ENCODE measurements at regions not wholly inside any gene's neighbourhood (a gene's known extent, or its start where the extent isn't known, plus 50 kb on each side); places are given as distances from the start of the nearest gene placed in this dataset.

DNA sequence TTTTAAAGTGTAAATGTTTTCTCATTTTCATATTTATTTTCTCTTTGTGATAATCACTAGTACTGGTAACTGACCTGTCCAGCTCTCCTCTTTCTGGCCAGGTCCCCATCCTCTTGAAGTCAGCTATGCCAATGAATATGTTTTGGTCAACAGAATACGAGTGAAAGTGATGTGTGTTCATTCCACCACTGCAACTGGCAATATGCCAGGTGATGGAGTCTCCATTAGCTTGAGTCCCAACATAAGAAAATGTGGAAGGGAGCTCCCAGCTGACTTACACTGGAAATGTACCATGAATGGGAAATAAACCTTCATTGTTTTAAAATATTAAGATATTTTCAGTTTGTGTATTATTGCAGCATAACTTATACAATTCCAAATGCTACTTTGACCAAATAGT lies 75.8 kb downstream of the CCDC34 start:
- no peak for DNase-seq

DNA sequence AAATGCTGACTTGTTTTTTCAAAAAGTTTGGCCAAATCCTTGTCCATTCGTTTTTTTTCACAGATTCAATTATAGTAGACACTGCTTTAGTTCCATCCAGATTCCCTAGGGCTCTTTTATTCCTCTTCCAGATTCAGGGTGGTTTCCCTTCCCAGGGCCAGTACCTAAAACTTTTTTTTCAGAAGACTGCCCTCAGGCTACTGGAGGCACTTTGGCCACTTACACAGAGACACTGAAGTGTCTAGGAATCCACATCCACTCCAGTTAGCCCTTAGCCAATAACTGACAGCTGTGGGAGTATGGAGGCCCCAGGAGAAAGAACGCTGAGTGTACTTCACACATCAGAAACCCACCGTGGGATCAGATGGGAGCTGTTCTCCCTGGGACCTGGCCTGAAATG lies 77.3 kb downstream of the CCDC34 start:
- no peak for DNase-seq

DNA sequence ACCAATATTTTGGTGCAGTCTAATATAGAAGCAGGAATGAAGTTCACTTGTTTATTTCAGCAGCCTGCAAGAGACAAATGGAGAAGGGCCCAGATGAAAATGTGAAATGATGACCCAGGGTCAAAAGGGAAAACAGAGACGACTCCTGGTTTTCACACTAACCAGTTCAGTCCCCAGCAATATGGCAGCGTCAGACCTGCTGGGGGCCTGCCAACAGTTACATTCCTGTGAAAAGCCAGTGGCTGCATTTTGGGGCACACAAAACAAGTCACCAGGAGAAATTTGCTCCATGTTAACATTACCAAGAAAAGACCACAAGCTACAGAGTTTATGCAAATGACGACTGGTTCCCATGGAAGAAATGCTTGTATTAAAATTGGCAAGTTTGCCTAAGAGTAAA lies 80.2 kb downstream of the CCDC34 start:
- no peak for DNase-seq

- DNase-seq, result no peak
These were observed 81.0 kb downstream of the CCDC34 start for GRCh38 chr11:27281740-27282590.

DNA sequence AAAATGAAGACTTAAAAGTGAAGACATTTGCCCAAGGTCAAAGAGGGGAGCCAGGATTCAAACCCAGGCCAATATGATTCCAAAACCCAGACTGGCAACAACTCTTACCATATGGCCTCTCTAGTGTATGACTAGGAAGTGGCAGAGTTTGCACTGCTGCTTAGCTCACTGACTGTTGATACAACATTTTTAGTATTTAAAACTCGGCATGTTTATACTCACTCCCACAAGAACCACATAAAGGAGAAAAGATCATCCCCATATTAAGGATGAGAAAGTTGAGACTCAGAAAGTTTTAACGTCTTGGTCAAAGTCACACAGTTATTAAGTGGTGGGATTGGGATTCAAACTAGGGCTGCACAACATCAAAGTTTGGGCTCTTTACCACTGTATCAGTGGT lies 81.7 kb downstream of the CCDC34 start:
- DNase-seq, result no peak

- DNase-seq, result no peak
These were observed 82.9 kb downstream of the CCDC34 start for GRCh38 chr11:27280140-27280539.

GRCh38 chr11:27279460-27279859 lies 83.6 kb downstream of the CCDC34 start:
- no peak for DNase-seq

DNA sequence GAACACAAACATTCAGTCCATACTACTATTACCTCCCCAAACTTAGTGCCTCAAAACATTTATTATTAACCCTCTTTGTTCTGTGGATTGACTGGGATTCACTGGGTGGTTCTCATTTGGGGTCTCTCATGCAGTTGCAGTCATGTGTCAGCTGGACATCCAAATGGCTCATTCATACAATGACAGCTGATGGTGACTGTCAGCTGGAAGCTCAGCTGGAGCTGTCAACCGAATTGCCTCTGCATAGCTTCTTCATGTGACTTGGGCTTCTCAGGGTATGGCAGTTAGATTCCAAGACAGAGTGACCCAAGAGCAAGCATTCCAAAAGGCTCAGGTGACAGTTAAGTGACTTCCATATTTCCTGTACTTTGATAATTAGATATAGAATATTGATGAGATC lies 85.2 kb downstream of the CCDC34 start:
- DNase-seq, result no peak

DNA sequence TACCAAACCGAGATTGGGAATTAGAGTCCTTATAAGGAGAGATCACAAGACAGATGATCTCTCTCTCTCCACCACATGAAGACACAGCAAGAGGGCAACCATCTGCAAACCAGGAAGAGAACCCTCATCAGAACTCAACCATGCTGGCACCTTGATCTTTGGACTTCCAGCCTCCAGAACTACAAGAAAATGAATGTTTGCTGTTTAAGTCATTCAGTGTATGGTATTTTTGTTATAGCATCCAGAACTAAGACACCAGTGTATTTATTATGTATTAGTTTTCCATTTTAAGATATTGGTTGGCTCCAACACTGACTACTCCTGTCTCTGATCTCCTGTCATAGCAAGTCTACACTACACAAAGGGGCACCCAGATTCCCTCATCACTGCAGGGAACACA lies 86.9 kb downstream of the CCDC34 start:
- DNase-seq, result no peak

DNA sequence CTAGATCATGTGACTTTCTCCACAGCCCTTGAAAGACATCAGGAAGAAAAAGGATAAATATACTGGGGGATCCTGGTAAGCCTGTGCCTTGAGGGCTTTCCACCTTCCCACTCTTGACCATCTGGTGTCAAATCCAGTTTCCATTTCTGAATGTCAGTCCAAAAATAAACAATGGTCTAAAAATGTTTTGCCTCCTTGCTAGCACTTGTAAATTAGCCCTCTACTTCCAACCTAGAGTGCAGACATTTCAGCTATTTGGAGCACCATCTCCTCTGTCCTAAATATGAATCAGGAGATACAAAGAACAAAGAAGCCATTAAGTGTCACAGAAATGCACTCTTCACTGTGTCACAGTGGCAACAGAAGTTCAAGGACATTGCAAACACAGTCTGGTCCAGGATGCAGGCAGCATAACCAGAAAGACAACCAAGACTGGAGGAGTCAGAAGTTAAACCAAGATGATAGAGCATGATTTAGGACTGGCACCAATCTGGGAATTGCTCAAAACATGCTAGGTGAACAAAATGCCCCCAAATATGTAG lies 88.1 kb downstream of the CCDC34 start:
- DNase-seq, result no peak

DNA sequence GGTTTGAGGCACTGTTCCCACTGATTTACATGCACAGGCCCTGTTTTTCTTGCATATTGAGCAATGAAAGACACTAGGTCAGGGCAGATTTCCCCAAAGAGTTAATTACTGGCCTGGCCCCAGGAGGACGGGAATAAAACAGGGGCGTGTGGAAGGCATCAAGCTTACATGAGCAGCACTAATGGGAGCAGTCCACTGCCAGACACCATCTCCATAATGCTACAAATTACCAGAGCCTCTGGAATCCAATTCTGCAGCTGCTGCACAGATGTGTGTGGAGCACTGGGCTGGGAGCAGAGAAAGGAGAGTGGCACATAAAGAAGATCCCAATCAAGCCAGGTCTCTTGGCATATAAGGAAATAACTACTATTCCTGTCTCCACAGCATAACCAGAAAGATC lies 96.9 kb downstream of the CCDC34 start:
- DNase-seq, result no peak

DNA sequence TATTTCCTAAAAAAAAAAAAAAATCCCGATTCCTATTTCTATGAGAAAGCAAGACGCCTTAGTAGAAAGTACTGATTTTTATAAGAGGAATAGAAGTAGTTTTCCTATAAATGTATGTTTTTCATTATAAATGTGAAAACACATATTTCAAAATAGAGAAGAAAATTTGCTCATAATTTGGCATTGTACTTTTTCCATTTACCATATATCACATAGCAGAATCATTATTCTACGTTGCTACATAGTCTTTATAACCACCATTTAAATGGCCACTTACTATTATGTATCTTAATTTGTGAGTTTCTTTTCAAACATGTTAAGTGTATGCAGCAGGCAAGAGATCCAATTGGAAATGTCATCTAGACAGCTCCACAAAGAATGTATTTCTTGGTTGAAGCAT lies 99.0 kb downstream of the CCDC34 start:
- DNase-seq, result no peak

DNA sequence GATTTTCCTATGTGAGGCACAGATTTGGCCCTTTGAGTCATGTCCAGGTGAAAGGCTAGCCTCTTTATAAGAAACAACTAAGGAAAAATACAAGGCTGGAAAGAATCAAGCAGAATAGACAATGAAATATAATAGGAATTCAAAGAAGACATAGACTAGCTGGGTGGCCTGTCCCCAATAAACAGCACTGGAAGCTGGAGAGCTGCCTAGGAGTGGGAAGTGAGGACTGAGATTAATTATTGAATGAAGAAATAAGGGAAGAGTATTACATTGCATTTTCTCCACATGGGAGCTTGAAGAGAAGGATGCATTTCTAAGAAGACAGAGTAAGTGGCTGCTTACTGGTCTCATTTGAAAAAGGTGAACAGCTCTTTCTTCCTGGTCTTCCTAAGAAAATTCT lies 100.0 kb downstream of the CCDC34 start:
- no peak for DNase-seq

DNA sequence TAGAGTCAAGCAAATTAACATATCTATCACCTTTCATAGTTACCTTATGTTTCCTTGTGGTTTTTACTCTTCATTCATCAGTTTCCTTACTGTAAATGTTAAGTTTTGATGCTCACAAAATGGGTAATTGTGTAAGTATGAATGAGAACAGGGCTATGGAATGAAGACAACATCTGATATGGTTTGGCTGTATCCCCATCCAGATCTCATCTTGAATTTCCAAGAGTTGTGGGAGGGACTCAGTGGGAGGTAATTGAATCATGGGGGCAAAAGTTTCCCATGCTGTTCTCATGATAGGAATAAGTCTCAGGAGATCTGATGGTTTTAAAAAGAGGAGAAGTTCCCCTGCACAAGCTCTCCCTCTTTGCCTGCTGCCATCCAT lies 107.6 kb downstream of the CCDC34 start:
- DNase-seq, result no peak

DNA sequence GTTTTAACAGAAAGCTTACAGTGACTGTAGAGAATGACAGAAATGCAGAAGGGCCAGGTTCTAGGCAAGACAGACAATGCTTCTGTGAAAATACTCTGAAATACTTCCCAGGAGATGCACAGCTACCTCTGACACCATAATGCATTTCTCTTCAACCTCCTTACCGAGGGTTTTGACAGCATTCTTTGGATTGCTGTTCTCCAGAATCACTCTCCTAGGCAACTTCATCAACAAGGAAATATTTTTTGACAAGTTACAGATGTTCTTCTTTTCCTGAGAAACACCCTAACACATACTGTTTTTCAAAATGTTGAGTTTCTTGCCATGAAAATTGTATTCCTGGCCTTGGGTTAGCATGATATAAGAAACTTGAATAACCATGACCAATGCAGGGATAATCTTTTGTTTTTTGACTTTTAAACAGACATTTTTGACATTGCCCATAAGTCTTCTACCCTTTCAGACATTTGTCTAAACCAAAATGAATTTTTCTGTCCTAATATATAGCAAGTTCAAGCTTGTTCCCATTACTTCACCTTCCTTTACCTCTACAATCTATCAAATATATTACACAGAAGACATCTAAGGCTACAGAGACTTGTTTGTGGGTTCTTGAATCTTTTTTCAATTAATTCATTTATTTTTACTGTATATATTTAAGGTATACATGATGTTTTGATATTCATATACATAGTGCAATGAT lies 108.1 kb downstream of the CCDC34 start:
- no peak for DNase-seq

DNA sequence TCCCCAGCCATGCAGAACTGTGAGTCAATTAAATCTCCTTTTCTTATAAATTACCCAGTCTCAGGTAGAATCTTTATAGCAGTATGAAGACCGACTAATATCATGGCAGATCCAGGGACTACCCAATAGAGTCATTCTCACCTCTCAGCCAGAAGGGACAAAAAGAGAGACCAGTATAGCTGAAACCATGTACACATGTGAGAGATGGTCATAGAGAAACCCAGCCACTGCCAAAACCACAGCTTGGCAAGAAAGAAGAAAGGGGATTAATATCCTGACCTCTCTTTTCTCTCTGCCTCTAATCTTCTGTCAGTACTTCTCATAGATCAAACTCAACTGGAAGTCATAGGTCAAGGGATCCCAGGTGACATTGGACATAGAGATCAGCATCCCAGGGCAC lies 109.8 kb downstream of the CCDC34 start:
- DNase-seq, result no peak

DNA sequence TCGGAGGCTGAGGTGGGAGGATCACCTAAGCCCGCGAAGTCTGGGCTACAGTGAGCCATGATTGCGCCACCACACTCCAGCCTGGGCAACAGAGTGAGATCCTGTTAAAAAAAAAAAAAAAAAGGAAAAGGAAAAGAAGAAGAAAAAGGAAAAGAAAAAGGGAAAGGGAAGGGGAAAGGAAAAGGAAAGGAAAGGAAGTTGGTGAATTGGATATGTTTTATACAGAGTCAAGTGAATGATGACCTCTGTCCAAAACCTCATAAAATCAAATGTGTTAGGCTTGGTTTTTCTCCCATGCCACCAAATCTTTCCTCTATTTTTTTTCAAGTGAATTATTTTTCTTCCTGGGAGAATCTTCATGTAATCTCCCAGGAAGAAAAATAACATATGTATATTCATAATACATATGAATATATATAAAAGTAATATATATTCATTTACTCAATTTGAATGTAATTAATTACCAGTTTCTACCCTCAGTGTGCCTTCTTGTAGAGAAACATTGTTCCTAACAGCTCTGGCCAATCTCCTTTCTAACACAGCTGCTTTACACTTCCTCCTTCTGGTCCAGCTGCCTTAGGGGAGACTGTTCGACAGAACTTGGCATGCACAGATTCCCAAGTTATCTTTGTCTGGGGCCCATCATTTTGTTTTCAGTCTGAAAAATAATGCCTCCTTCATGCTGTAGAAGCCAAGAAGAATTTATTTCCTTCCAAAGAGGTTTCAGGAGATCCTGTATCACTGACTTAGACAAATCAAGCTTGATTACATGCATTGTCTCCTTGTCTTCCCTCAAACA lies 111.9 kb downstream of the CCDC34 start:
- no peak for DNase-seq

GRCh38 chr11:27248576-27249509 lies 114.2 kb downstream of the CCDC34 start:
- no peak for DNase-seq

- DNase-seq, result no peak
These were observed 115.4 kb downstream of the CCDC34 start for GRCh38 chr11:27247660-27248059.

DNA sequence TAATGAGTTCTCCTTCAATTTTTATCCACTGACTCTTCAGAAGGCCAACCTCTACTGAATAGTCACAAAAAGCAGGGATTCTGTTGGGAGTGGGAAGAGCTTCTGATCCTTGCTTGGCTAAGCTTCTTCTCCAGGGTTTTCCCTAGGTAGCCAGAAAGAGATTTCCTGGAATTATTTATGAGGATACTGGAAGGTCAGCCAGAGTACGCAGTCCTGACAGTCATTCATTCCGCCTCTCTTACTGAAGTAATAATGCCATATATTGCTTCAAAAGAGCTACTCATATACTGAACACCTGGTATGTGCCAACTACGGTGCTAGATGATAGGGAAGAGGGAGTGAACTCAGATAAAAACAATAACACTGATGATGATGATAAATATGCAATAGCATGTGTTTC lies 116.1 kb downstream of the CCDC34 start:
- DNase-seq, result no peak

DNA sequence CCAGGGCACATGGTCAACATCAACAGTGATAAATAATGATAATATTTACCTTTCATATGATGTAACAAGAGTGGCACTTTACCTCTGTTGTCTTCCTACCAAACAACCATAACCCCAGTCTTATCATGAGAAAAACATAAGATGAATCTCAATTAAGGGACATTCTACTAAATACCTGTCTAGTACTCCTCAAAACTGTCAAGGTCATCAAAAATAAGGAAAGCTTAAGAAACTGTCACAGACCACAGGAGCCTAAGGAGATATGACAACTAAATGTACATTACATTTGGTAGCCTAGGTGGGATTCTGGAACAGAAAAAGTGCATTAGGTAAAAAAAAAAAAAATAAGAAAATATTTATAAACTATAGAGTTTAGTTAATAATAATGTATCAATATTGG lies 118.1 kb downstream of the CCDC34 start:
- no peak for DNase-seq

- DNase-seq, result no peak
These were observed 120.4 kb downstream of the CCDC34 start for GRCh38 chr11:27242591-27242990.

All from activated gamma-delta T cell treated with Interleukin-2 at 50 U/mL for 16 hours (primary cell).